HEK293 (cell line): ENCODE measurements at regions not wholly inside any gene's neighbourhood (a gene's known extent, or its start where the extent isn't known, plus 50 kb on each side); places are given as distances from the start of the nearest gene placed in this dataset.

Experiments used
- TF ChIP-seq, protein P1 (sequence below): fragments of 450-650 bp; formaldehyde crosslinking; IDR thresholded peaks from 2 replicates; pipeline ENCODE4 v1.5.1; 2016; ENCODE audit warnings: missing biosample characterization, missing genetic modification characterization
- TF ChIP-seq, protein P2 (sequence below): fragments of 450-650 bp; formaldehyde crosslinking; IDR thresholded peaks from 2 replicates; pipeline ENCODE4 v1.5.1; 2016; ENCODE audit warnings: missing biosample characterization, missing genetic modification characterization
- TF ChIP-seq, protein P3 (sequence below): fragments of 450-650 bp; formaldehyde crosslinking; IDR thresholded peaks from 2 replicates; pipeline ENCODE4 v1.5.1; 2016; ENCODE audit warnings: missing biosample characterization, missing genetic modification characterization

DNA sequence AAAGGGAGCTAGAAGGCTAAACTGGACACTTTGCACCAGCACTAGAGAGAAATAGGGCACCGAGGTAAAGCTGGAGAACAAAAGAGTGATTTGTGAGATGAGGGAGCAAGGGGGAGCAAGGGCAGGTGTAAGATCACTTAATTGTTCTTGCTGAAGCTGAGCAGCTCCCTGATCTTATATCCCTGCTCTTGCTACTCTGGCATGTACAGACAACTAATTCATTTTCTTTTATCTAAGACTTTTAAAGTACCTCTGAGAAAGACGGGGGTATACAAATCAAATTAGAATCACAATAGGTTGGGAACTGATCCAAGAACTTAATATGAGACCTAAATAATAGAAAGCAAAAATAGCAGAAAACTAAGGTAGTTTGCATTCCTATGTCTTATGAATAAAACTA, 381.7 kb upstream of the POU3F2 start:
- TF ChIP-seq, protein P1, sequence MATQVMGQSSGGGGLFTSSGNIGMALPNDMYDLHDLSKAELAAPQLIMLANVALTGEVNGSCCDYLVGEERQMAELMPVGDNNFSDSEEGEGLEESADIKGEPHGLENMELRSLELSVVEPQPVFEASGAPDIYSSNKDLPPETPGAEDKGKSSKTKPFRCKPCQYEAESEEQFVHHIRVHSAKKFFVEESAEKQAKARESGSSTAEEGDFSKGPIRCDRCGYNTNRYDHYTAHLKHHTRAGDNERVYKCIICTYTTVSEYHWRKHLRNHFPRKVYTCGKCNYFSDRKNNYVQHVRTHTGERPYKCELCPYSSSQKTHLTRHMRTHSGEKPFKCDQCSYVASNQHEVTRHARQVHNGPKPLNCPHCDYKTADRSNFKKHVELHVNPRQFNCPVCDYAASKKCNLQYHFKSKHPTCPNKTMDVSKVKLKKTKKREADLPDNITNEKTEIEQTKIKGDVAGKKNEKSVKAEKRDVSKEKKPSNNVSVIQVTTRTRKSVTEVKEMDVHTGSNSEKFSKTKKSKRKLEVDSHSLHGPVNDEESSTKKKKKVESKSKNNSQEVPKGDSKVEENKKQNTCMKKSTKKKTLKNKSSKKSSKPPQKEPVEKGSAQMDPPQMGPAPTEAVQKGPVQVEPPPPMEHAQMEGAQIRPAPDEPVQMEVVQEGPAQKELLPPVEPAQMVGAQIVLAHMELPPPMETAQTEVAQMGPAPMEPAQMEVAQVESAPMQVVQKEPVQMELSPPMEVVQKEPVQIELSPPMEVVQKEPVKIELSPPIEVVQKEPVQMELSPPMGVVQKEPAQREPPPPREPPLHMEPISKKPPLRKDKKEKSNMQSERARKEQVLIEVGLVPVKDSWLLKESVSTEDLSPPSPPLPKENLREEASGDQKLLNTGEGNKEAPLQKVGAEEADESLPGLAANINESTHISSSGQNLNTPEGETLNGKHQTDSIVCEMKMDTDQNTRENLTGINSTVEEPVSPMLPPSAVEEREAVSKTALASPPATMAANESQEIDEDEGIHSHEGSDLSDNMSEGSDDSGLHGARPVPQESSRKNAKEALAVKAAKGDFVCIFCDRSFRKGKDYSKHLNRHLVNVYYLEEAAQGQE (tag by site-specific recombination) = no peak
- TF ChIP-seq, protein P2, sequence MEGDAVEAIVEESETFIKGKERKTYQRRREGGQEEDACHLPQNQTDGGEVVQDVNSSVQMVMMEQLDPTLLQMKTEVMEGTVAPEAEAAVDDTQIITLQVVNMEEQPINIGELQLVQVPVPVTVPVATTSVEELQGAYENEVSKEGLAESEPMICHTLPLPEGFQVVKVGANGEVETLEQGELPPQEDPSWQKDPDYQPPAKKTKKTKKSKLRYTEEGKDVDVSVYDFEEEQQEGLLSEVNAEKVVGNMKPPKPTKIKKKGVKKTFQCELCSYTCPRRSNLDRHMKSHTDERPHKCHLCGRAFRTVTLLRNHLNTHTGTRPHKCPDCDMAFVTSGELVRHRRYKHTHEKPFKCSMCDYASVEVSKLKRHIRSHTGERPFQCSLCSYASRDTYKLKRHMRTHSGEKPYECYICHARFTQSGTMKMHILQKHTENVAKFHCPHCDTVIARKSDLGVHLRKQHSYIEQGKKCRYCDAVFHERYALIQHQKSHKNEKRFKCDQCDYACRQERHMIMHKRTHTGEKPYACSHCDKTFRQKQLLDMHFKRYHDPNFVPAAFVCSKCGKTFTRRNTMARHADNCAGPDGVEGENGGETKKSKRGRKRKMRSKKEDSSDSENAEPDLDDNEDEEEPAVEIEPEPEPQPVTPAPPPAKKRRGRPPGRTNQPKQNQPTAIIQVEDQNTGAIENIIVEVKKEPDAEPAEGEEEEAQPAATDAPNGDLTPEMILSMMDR (tag by site-specific recombination) = no peak
- TF ChIP-seq, protein P3, sequence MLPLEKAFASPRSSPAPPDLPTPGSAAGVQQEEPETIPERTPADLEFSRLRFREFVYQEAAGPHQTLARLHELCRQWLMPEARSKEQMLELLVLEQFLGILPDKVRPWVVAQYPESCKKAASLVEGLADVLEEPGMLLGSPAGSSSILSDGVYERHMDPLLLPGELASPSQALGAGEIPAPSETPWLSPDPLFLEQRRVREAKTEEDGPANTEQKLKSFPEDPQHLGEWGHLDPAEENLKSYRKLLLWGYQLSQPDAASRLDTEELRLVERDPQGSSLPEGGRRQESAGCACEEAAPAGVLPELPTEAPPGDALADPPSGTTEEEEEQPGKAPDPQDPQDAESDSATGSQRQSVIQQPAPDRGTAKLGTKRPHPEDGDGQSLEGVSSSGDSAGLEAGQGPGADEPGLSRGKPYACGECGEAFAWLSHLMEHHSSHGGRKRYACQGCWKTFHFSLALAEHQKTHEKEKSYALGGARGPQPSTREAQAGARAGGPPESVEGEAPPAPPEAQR (tag by site-specific recombination) = no peak
